Mucosa of descending colon (tissue), 3 donors: ENCODE measurements at regions not wholly inside any gene's neighbourhood (a gene's known extent, or its start where the extent isn't known, plus 50 kb on each side); places are given as distances from the start of the nearest gene placed in this dataset.
A peak's percentile ranks its signal among the peaks of the same experiment; 100 is the strongest.

Source experiments
- ATAC-seq: fragments of 200-7000 bp; cut with Tn5 transposase; one replicate; pipeline ENCODE4 v1.9.1; 2020; ENCODE audit warnings: mild to moderate bottlenecking, moderate library complexity
- DNase-seq, 3 donors: peaks; one replicate each; pipeline ENCODE4 v3.0.0-alpha.2; 2020
- H3K36me3 ChIP-seq: fragments of 200-600 bp; one replicate; pipeline ENCODE4 v1.8.0; 2021; ENCODE audit warnings: low read depth, mild to moderate bottlenecking
- H3K4me1 ChIP-seq: fragments of 200-600 bp; one replicate; pipeline ENCODE4 v1.8.0; 2021; ENCODE audit warnings: low read depth, mild to moderate bottlenecking
- H3K4me3 ChIP-seq: fragments of 200-600 bp; one replicate; pipeline ENCODE4 v1.8.0; 2021; ENCODE audit warnings: mild to moderate bottlenecking
- H3K9me3 ChIP-seq: fragments of 200-600 bp; one replicate; pipeline ENCODE4 v1.8.0; 2021; ENCODE audit warnings: mild to moderate bottlenecking
- CTCF ChIP-seq: fragments of 200-600 bp; IDR thresholded peaks from one replicate; pipeline ENCODE4 v1.8.0; 2022; ENCODE audit warnings: antibody characterized with exemption, mild to moderate bottlenecking
- intact Hi-C, 2 donors: fragments of 100-400 bp; cut with DNase I in 1 of 2; cut with micrococcal nuclease in 1 of 2; formaldehyde crosslinking; loops; one replicate each; pipeline versions ENCODE4 v1.11.0 to v1.11.1; 2022; cut with DNase I, micrococcal nuclease
- donor health status: DM: no; HTN: no; CAD: no; lungs with moderate emphysema.
- donor health status: DM: no; HTN: no; CAD: no.
- donor health status: DM: no; HTN: yes; CAD: no.

DNA sequence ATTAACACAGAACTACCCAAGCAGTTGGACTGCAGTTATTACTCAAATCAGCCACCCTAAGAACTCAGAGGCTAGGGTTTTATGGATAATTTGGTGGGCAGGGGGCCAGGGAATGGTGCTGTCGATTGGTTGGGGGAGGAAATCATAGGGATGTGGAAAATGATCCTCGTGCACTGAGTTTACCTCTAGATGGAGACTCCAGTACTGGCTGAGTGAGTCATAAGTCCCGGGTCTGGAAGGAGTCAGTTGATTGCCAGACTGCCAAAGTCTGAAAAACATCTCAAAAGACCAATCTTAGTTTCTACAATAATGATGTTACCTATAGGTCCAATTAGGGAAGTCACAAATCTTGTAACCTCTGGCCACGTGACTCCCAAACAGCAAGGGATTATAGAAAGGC is 257.5 kb upstream of the PRMT6 start:
- Histone ChIP-seq H3K36me3 (no peaks in the 10 kb centered on the region), H3K4me1 (no peaks in the 10 kb centered on the region), H3K4me3 (no peak overlapping the region), H3K9me3 (no peaks in the 10 kb centered on the region)
- peak in 1 of 3 donors; percentile 1 for DNase-seq
- ATAC-seq = no peak
- no peak for TF ChIP-seq CTCF
- intact Hi-C loops = no loop called here

GRCh38 chr1:106802181-106802580 is 254.3 kb upstream of the PRMT6 start:
- intact Hi-C loops = no loop called here
- H3K36me3 ChIP-seq = no peaks in the 10 kb centered on the region
- no peaks in the 10 kb centered on the region for H3K9me3 ChIP-seq
- no peaks in the 10 kb centered on the region for H3K4me1 ChIP-seq
- no peak for TF ChIP-seq CTCF
- H3K4me3 ChIP-seq = no peak overlapping the region
- DNase-seq = no peak
- no peak for ATAC-seq

DNA sequence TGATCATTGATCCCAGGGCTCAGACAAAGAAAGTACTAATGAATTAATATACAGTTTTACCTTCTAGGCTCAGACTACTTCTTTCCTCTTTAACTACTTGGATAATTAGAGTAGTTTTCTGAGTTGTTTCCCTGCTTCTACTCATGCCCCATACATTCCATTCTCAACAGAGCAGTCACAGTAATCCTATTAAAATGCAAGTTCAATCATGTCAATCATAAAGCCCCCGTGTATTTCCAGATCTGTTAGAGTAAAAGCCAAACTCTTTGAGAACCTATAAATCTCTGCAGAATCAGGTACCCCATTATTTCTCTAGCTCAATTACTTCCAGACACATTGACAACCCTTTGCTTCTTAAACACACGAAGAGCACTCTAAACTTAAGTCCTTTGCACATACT is 242.1 kb upstream of the PRMT6 start:
- Histone ChIP-seq H3K4me1 (no peaks in the 10 kb centered on the region), H3K4me3 (no peak overlapping the region), H3K9me3 (peaks cover 1% of the 10 kb centered on the region), H3K36me3 (no peaks in the 10 kb centered on the region)
- no peak for DNase-seq
- TF ChIP-seq CTCF = no peak
- intact Hi-C loops = no loop called here
- ATAC-seq = no peak

GRCh38 chr1:106817575-106817974 is 238.9 kb upstream of the PRMT6 start:
- ATAC-seq (no peak), DNase-seq (no peak)
- no peaks in the 10 kb centered on the region for H3K36me3 ChIP-seq
- H3K9me3 ChIP-seq = no peaks in the 10 kb centered on the region
- intact Hi-C loops = no loop called here
- no peaks in the 10 kb centered on the region for H3K4me1 ChIP-seq
- H3K4me3 ChIP-seq = no peak overlapping the region
- no peak for TF ChIP-seq CTCF

DNA sequence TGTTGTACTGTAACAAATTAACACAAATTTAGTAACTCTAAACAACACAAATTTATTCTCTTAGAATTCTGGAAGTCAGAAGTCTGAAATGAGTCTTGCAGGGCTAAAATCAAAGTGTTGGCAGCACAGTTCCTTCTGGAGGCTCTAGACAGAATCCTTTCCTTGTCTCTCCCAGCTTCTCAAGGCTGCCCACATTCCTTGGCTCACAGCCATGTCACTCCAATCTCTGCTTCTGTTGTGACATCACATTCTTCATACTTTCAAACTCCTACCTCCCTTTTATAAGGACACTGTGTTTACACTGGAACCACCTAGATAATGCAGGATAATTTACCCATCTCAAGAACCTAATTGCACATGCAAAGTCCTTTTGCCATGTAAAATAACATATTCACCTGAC is 225.0 kb upstream of the PRMT6 start:
- H3K36me3 ChIP-seq = no peaks in the 10 kb centered on the region
- intact Hi-C loops = no loop called here
- no peak for TF ChIP-seq CTCF
- no peak overlapping the region for H3K4me3 ChIP-seq
- no peak for DNase-seq
- no peaks in the 10 kb centered on the region for H3K9me3 ChIP-seq
- no peaks in the 10 kb centered on the region for H3K4me1 ChIP-seq
- ATAC-seq = no peak

DNA sequence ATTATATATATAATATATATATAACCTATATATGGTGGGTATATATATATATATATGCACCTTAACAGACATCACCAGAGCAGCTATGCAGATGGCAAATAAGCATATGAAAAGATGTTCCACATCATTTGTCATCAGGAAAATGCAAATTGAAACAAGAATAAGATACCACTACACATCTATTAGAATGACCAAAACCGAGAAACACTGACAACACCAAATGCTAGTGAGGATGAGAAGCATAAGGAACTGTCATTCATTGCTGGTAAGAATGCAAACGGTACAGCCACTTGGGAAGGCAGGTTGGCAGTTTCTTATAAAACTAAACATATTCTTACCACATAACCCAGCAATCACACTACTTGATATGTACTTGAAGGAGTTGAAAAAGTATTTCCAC is 219.8 kb upstream of the PRMT6 start:
- no peak for DNase-seq
- no peaks in the 10 kb centered on the region for H3K4me1 ChIP-seq
- H3K9me3 ChIP-seq = no peaks in the 10 kb centered on the region
- TF ChIP-seq CTCF = no peak
- intact Hi-C loops = no loop called here
- no peaks in the 10 kb centered on the region for H3K36me3 ChIP-seq
- no peak overlapping the region for H3K4me3 ChIP-seq
- ATAC-seq = no peak
